ENCODE measurements at regions not wholly inside any gene's neighbourhood (a gene's known extent, or its start where the extent isn't known, plus 50 kb on each side); places are given as distances from the start of the nearest gene placed in this dataset.

GRCh38 chr11:45530111-45530510 lies 135.3 kb downstream of the CHST1 start:
- Histone ChIP-seq H4K20me1 (ENCODE audit: insufficient read depth, low read length) (no peaks in the 10 kb centered on the region), H3K27me3 (ENCODE audit: control insufficient read depth in 1 of 2, insufficient read depth in 2 of 2, low read length in 2 of 2) (no peaks in the 10 kb centered on the region), H3K9me3 (ENCODE audit: low read length) (no peaks in the 10 kb centered on the region), H3K9ac (ENCODE audit: insufficient read depth, low read depth, low read length) (no peak overlapping the region), H3K36me3 (replicated peaks in 1 of 2; ENCODE audit: control insufficient read depth in 1 of 2, insufficient read depth in 2 of 2, low read length in 2 of 2) (no peaks in the 10 kb centered on the region), H3K27ac (ENCODE audit: extremely low read length, insufficient read depth, low read length) (no peak overlapping the region), H3K79me2 (ENCODE audit: insufficient read depth, low read length) (no peaks in the 10 kb centered on the region), H3K4me2 (ENCODE audit: low read depth, low read length) (no peak overlapping the region), H2AFZ (ENCODE audit: low read length) (no peak overlapping the region), H3K4me1 (ENCODE audit: insufficient read depth, low read length) (no peaks in the 10 kb centered on the region), H3K4me3 (replicated peaks in 1 of 3; ENCODE audit: insufficient read depth in 1 of 3, low read depth in 2 of 3, low read length in 3 of 3) (no peak overlapping the region)
- POLR2A ChIA-PET: no interaction called here
- in situ Hi-C loops (cut with HindIII; ENCODE audit: extremely low pct_ligation_motif_present, low pct_unique_long_range_greater_than_20kb): no loop called here
- no peak for TF ChIP-seq NR2C2 (CRISPR knock-in tag; IDR thresholded peaks at IDR 0.05; ENCODE audit: borderline replicate concordance)
- no peak for TF ChIP-seq MTF1 (CRISPR knock-in tag; IDR thresholded peaks at IDR 0.05)
- TF ChIP-seq REXO4 (CRISPR knock-in tag; IDR thresholded peaks at IDR 0.05; ENCODE audit: borderline replicate concordance): no peak
- TF ChIP-seq ZFP1 (CRISPR knock-in tag; IDR thresholded peaks at IDR 0.05): no peak
- no peak for TF ChIP-seq FUBP1 (CRISPR knock-in tag; IDR thresholded peaks at IDR 0.05; ENCODE audit: borderline replicate concordance)
- TF ChIP-seq HES4 (CRISPR knock-in tag; IDR thresholded peaks at IDR 0.05; ENCODE audit: borderline replicate concordance): no peak
- TF ChIP-seq GPBP1L1 (CRISPR knock-in tag; IDR thresholded peaks at IDR 0.05): no peak
- no peak for TF ChIP-seq ELF1 (CRISPR knock-in tag; IDR thresholded peaks at IDR 0.05)
- TF ChIP-seq ZNF274 (CRISPR knock-in tag; IDR thresholded peaks at IDR 0.05): no peak
- TF ChIP-seq ZNF580 (CRISPR knock-in tag; IDR thresholded peaks at IDR 0.05; ENCODE audit: borderline replicate concordance, low read depth): no peak
- TF ChIP-seq SRSF1 (optimal IDR thresholded peaks at IDR 0.05; ENCODE audit: low read depth, low read length): no peak
- no peak for TF ChIP-seq ZNF770 (CRISPR knock-in tag; IDR thresholded peaks at IDR 0.05)
- TF ChIP-seq ZUFSP (CRISPR knock-in tag; IDR thresholded peaks at IDR 0.05; ENCODE audit: borderline replicate concordance): no peak
- TF ChIP-seq ETV6 (CRISPR knock-in tag; conservative IDR thresholded peaks at IDR 0.05): no peak
- no peak for TF ChIP-seq ZSCAN25 (CRISPR knock-in tag; IDR thresholded peaks at IDR 0.05)
- no peak for TF ChIP-seq ZNF788 (CRISPR knock-in tag; IDR thresholded peaks at IDR 0.05; ENCODE audit: borderline replicate concordance)
- intact Hi-C loops (cut with micrococcal nuclease; ENCODE audit: unreplicated experiment): no loop called here
- no TSS peak for BruUV-seq (replicated peaks)
- FAIRE-seq: no peak
- DNase-seq (ENCODE audit: low spot score): no peak
- CTCF ChIA-PET (ENCODE audit: low intra/inter-chr PET ratio, low total read pairs): no interaction called here
- WGBS (ENCODE audit: low lambda C conversion rate): 0% methylated on average over 2 of the region's 2 CpGs
- ATAC-seq: no peak
